Skeletal muscle tissue (tissue), 3 donors: ENCODE measurements at regions not wholly inside any gene's neighbourhood (a gene's known extent, or its start where the extent isn't known, plus 50 kb on each side); places are given as distances from the start of the nearest gene placed in this dataset.
"Not testable (repeated sequence)": the region's sequence is repeated elsewhere in the genome, so short reads cannot be mapped to it uniquely, and the experiment has no call there.

ENCODE experiments used
- H3K27ac ChIP-seq: one replicate; pipeline ENCODE4 v1.7.0; 2013; ENCODE audit warnings: mild to moderate bottlenecking, low read depth, low read length, inconsistent platforms
- H3K27me3 ChIP-seq, 3 donors: one replicate each; pipeline ENCODE4 v1.7.0; 2013; ENCODE audit warnings: low read length in 3 of 3; ENCODE audit not compliant: control insufficient read depth in 3 of 3, insufficient read depth in 3 of 3
- H3K36me3 ChIP-seq, 3 donors: one replicate each; pipeline ENCODE4 v1.7.0; 2013; ENCODE audit warnings: low read length in 3 of 3; ENCODE audit not compliant: control insufficient read depth in 3 of 3, insufficient read depth in 3 of 3
- H3K4me1 ChIP-seq, 3 donors: one replicate each; pipeline ENCODE4 v1.7.0; 2013; ENCODE audit warnings: low read length in 3 of 3, mild to moderate bottlenecking in 3 of 3; ENCODE audit not compliant: control insufficient read depth in 3 of 3, insufficient read depth in 3 of 3
- H3K4me3 ChIP-seq, 3 donors: one replicate each; pipeline ENCODE4 v1.7.0; 2013; ENCODE audit warnings: low read length in 3 of 3
- H3K9ac ChIP-seq, 3 donors: one replicate each; pipeline ENCODE4 v1.7.0; 2013; ENCODE audit warnings: low read length in 3 of 3, mild to moderate bottlenecking in 3 of 3, moderate library complexity in 2 of 3, low read depth in 1 of 3
- H3K9me3 ChIP-seq, 3 donors: one replicate each; pipeline ENCODE4 v1.7.0; 2013; ENCODE audit warnings: low read length in 3 of 3; ENCODE audit not compliant: control insufficient read depth in 3 of 3
- donor health status: Osteomylitis.

GRCh38 chr15:87648278-87648677, 608.3 kb downstream of the NTRK3 start:
- H3K4me1 ChIP-seq = no peaks in the 10 kb centered on the region
- H3K9me3 ChIP-seq = no peaks in the 10 kb centered on the region
- H3K27ac ChIP-seq = no peak overlapping the region
- no peaks in the 10 kb centered on the region for H3K27me3 ChIP-seq
- no peaks in the 10 kb centered on the region for H3K36me3 ChIP-seq
- H3K9ac ChIP-seq = no peak overlapping the region
- no peak overlapping the region for H3K4me3 ChIP-seq

GRCh38 chr15:87645723-87646122, 610.8 kb downstream of the NTRK3 start:
- no peaks in the 10 kb centered on the region for H3K9me3 ChIP-seq
- H3K9ac ChIP-seq = no peak overlapping the region
- no peak overlapping the region for H3K4me3 ChIP-seq
- no peaks in the 10 kb centered on the region for H3K4me1 ChIP-seq
- H3K27me3 ChIP-seq = no peaks in the 10 kb centered on the region
- no peaks in the 10 kb centered on the region for H3K36me3 ChIP-seq
- no peak overlapping the region for H3K27ac ChIP-seq

- not testable (repeated sequence) for H3K4me1 ChIP-seq, H3K9me3 ChIP-seq, H3K36me3 ChIP-seq, H3K27ac ChIP-seq, H3K4me3 ChIP-seq, H3K27me3 ChIP-seq, H3K9ac ChIP-seq
These were observed 613.5 kb downstream of the NTRK3 start for GRCh38 chr15:87642997-87643396.

- no peak overlapping the region for H3K9ac ChIP-seq
- H3K36me3 ChIP-seq = no peaks in the 10 kb centered on the region
- H3K4me1 ChIP-seq = no peaks in the 10 kb centered on the region
- H3K4me3 ChIP-seq = no peak overlapping the region
- no peak overlapping the region for H3K27ac ChIP-seq
- H3K27me3 ChIP-seq = no peaks in the 10 kb centered on the region
- no peaks in the 10 kb centered on the region for H3K9me3 ChIP-seq
These were observed 617.1 kb downstream of the NTRK3 start for GRCh38 chr15:87639305-87640011.

GRCh38 chr15:87638554-87639083, 617.9 kb downstream of the NTRK3 start:
- Histone ChIP-seq H3K4me1 (no peaks in the 10 kb centered on the region), H3K27ac (no peak overlapping the region), H3K4me3 (no peak overlapping the region), H3K9ac (no peak overlapping the region), H3K9me3 (no peaks in the 10 kb centered on the region), H3K36me3 (no peaks in the 10 kb centered on the region), H3K27me3 (no peaks in the 10 kb centered on the region)

- Histone ChIP-seq H3K9me3 (no peaks in the 10 kb centered on the region), H3K36me3 (no peaks in the 10 kb centered on the region), H3K9ac (no peak overlapping the region), H3K4me3 (no peak overlapping the region), H3K27me3 (no peaks in the 10 kb centered on the region), H3K27ac (no peak overlapping the region), H3K4me1 (no peaks in the 10 kb centered on the region)
These were observed 622.2 kb downstream of the NTRK3 start for GRCh38 chr15:87634361-87634760.

GRCh38 chr15:87633525-87633924, 623.0 kb downstream of the NTRK3 start:
- no peaks in the 10 kb centered on the region for H3K27me3 ChIP-seq
- no peaks in the 10 kb centered on the region for H3K9me3 ChIP-seq
- no peak overlapping the region for H3K4me3 ChIP-seq
- no peaks in the 10 kb centered on the region for H3K36me3 ChIP-seq
- H3K27ac ChIP-seq = no peak overlapping the region
- no peak overlapping the region for H3K9ac ChIP-seq
- no peaks in the 10 kb centered on the region for H3K4me1 ChIP-seq

GRCh38 chr15:87632364-87632763, 624.2 kb downstream of the NTRK3 start:
- Histone ChIP-seq H3K9me3 (no peaks in the 10 kb centered on the region), H3K36me3 (no peaks in the 10 kb centered on the region), H3K4me3 (no peak overlapping the region), H3K27me3 (no peaks in the 10 kb centered on the region), H3K4me1 (no peaks in the 10 kb centered on the region), H3K27ac (no peak overlapping the region), H3K9ac (no peak overlapping the region)

- Histone ChIP-seq H3K9me3 (no peaks in the 10 kb centered on the region), H3K4me1 (no peaks in the 10 kb centered on the region), H3K27me3 (no peaks in the 10 kb centered on the region), H3K36me3 (no peaks in the 10 kb centered on the region), H3K9ac (no peak overlapping the region), H3K27ac (no peak overlapping the region), H3K4me3 (no peak overlapping the region)
These were observed 624.8 kb downstream of the NTRK3 start for GRCh38 chr15:87631775-87632174.

GRCh38 chr15:87631093-87631492, 625.4 kb downstream of the NTRK3 start:
- Histone ChIP-seq H3K4me1 (no peaks in the 10 kb centered on the region), H3K9me3 (no peaks in the 10 kb centered on the region), H3K9ac (no peak overlapping the region), H3K4me3 (no peak overlapping the region), H3K36me3 (no peaks in the 10 kb centered on the region), H3K27ac (no peak overlapping the region), H3K27me3 (no peaks in the 10 kb centered on the region)
